HEK293 (cell line): ENCODE measurements at regions not wholly inside any gene's neighbourhood (a gene's known extent, or its start where the extent isn't known, plus 50 kb on each side); places are given as distances from the start of the nearest gene placed in this dataset.

Experiments used
- CTCF ChIA-PET: fragments of 350-600 bp; formaldehyde crosslinking; extraction: SDS; loops from one replicate; lab custom pipeline; 2021; ENCODE audit warnings: antibody characterized with exemption; lab: Yijun Ruan, JAX
- POLR2A ChIA-PET: fragments of 300-600 bp; formaldehyde crosslinking; extraction: SDS; loops from one replicate; lab custom pipeline; 2020; ENCODE audit warnings: antibody characterized with exemption, inconsistent platforms; lab: Yijun Ruan, JAX
- H3K27ac ChIP-seq: fragments of 200-500 bp; sonication (Bioruptor generic); 2 replicates; pipeline ENCODE4 v1.5.1; 2014; ENCODE audit warnings: low read depth, low read length, control low read depth, inconsistent platforms; ENCODE audit errors: extremely low read depth
- H3K36me3 ChIP-seq, 2 experiments: fragments of 200-500 bp in 1 of 2; sonication (Bioruptor generic) in 1 of 2; 1 replicate in 1 of 2; 2 replicates in 1 of 2; pipeline ENCODE4 v1.5.1; 2014 to 2017; ENCODE audit warnings: inconsistent platforms in 2 of 2, low read length in 2 of 2; ENCODE audit not compliant: control insufficient read depth in 2 of 2, insufficient read depth in 1 of 2
- H3K4me1 ChIP-seq: fragments of 200-500 bp; sonication (Bioruptor generic); 2 replicates; pipeline ENCODE4 v1.5.1; 2014; ENCODE audit warnings: mild to moderate bottlenecking, low read length, inconsistent platforms; ENCODE audit not compliant: control insufficient read depth, insufficient read depth
- H3K4me3 ChIP-seq: 2 replicates; pipeline ENCODE4 v1.5.1; 2011; ENCODE audit warnings: low read depth, mild to moderate bottlenecking, control low read depth, low read length, moderate library complexity
- H3K9me3 ChIP-seq: fragments of 200-500 bp; sonication (Bioruptor generic); 2 replicates; pipeline ENCODE4 v1.5.1; 2014; ENCODE audit warnings: low read depth, low read length, inconsistent platforms; ENCODE audit not compliant: control insufficient read depth, insufficient read depth
- SP3 ChIP-seq: fragments of 450-650 bp; formaldehyde crosslinking; IDR thresholded peaks from 2 replicates; pipeline ENCODE4 v1.5.1; 2016; ENCODE audit warnings: missing biosample characterization, missing genetic modification characterization
- ZNF23 ChIP-seq: fragments of 450-650 bp; formaldehyde crosslinking; IDR thresholded peaks from 2 replicates; pipeline ENCODE4 v1.5.1; 2016; ENCODE audit warnings: missing biosample characterization, missing genetic modification characterization, borderline replicate concordance
- ZNF292 ChIP-seq: fragments of 450-650 bp; formaldehyde crosslinking; IDR thresholded peaks from 2 replicates; pipeline ENCODE4 v1.5.1; 2016; ENCODE audit warnings: low read depth, missing biosample characterization, missing genetic modification characterization, borderline replicate concordance
- ZNF311 ChIP-seq: fragments of 450-650 bp; formaldehyde crosslinking; IDR thresholded peaks from 2 replicates; pipeline ENCODE4 v1.5.1; 2017; ENCODE audit warnings: missing biosample characterization, missing genetic modification characterization, borderline replicate concordance
- ZNF324 ChIP-seq: fragments of 450-650 bp; formaldehyde crosslinking; IDR thresholded peaks from 2 replicates; pipeline ENCODE4 v1.5.1; 2016; ENCODE audit warnings: missing biosample characterization, missing genetic modification characterization
- ZNF391 ChIP-seq: fragments of 450-650 bp; formaldehyde crosslinking; IDR thresholded peaks from 2 replicates; pipeline ENCODE4 v1.5.1; 2016; ENCODE audit warnings: low read depth, missing biosample characterization, missing genetic modification characterization, borderline replicate concordance
- ZNF514 ChIP-seq: fragments of 450-650 bp; formaldehyde crosslinking; IDR thresholded peaks from 2 replicates; pipeline ENCODE4 v1.5.1; 2016; ENCODE audit warnings: missing biosample characterization, missing genetic modification characterization
- ZNF571 ChIP-seq: fragments of 450-650 bp; formaldehyde crosslinking; IDR thresholded peaks from 2 replicates; pipeline ENCODE4 v1.5.0; 2017; ENCODE audit warnings: missing biosample characterization, missing genetic modification characterization
- ZNF596 ChIP-seq: fragments of 450-650 bp; IDR thresholded peaks from 2 replicates; pipeline ENCODE4 v1.5.0; 2018; ENCODE audit warnings: missing biosample characterization, mild to moderate bottlenecking, missing genetic modification characterization, moderate library complexity
- ZNF610 ChIP-seq: fragments of 450-650 bp; formaldehyde crosslinking; IDR thresholded peaks from 2 replicates; pipeline ENCODE4 v1.5.1; 2016; ENCODE audit warnings: missing biosample characterization, missing genetic modification characterization, borderline replicate concordance
- ZNF623 ChIP-seq: fragments of 450-650 bp; formaldehyde crosslinking; IDR thresholded peaks from 2 replicates; pipeline ENCODE4 v1.5.1; 2016; ENCODE audit warnings: missing biosample characterization, missing genetic modification characterization
- ZNF658 ChIP-seq: fragments of 450-650 bp; formaldehyde crosslinking; IDR thresholded peaks from 2 replicates; pipeline ENCODE4; 2016; ENCODE audit warnings: missing biosample characterization, missing genetic modification characterization
- ZNF670 ChIP-seq: fragments of 450-650 bp; formaldehyde crosslinking; IDR thresholded peaks from 2 replicates; pipeline ENCODE4 v1.5.1; 2016; ENCODE audit warnings: missing biosample characterization, missing genetic modification characterization, low read depth
- ZNF776 ChIP-seq: fragments of 450-650 bp; formaldehyde crosslinking; IDR thresholded peaks from 2 replicates; pipeline ENCODE4 v1.5.0; 2017; ENCODE audit warnings: missing biosample characterization, missing genetic modification characterization, borderline replicate concordance
- ZSCAN16 ChIP-seq: fragments of 450-650 bp; formaldehyde crosslinking; IDR thresholded peaks from 2 replicates; pipeline ENCODE4 v1.5.1; 2016; ENCODE audit warnings: missing biosample characterization, missing genetic modification characterization
- TF ChIP-seq, protein P1 (sequence below): fragments of 450-650 bp; formaldehyde crosslinking; IDR thresholded peaks from 2 replicates; pipeline ENCODE4 v1.5.1; 2017; ENCODE audit warnings: missing biosample characterization, missing genetic modification characterization
- TF ChIP-seq, protein P2 (sequence below): fragments of 450-650 bp; formaldehyde crosslinking; IDR thresholded peaks from 2 replicates; pipeline ENCODE4; 2016; ENCODE audit warnings: missing biosample characterization, missing genetic modification characterization
- TF ChIP-seq, protein P3 (sequence below): fragments of 450-650 bp; formaldehyde crosslinking; IDR thresholded peaks from 2 replicates; pipeline ENCODE4 v1.5.1; 2017; ENCODE audit warnings: missing biosample characterization, missing genetic modification characterization
- TF ChIP-seq, protein P4 (sequence below): fragments of 450-650 bp; formaldehyde crosslinking; IDR thresholded peaks from 2 replicates; pipeline ENCODE4 v1.5.1; 2016; ENCODE audit warnings: missing biosample characterization, missing genetic modification characterization, borderline replicate concordance
- TF ChIP-seq, protein P5 (sequence below): fragments of 450-650 bp; formaldehyde crosslinking; IDR thresholded peaks from 2 replicates; pipeline ENCODE4 v1.5.1; 2016; ENCODE audit warnings: missing biosample characterization, missing genetic modification characterization

DNA sequence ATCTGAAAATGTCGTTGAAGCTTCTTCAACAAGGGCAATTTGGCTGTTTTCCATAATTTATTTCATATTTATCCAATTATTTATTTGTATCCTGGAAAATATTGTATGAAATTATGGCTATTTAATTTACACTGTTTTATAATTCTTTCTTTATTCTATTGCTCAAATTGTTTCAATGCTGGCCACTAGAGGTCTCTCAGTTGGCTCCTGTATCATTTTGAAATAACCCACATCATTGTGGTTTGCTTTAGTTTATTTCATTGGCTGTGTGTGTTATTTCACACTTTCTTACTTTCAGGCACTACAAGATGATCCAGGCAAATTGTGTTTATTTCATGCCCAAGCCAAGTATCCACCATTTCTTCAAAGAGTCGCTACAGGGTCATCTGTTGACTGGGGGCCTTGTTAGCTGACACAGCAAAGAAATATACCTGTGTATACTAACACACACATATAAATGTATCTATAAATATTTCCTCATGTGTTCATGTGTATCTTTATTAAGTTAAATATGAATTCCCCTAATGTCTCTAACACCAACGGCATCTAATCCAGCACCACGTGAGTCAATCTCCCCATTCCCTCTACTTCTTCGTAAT, 86.2 kb downstream of the NPAP1 start (continued):
- no peak for TF ChIP-seq ZNF610 (tag by site-specific recombination)
- no peak for TF ChIP-seq ZNF596 (tag by site-specific recombination)
- TF ChIP-seq, protein P1, sequence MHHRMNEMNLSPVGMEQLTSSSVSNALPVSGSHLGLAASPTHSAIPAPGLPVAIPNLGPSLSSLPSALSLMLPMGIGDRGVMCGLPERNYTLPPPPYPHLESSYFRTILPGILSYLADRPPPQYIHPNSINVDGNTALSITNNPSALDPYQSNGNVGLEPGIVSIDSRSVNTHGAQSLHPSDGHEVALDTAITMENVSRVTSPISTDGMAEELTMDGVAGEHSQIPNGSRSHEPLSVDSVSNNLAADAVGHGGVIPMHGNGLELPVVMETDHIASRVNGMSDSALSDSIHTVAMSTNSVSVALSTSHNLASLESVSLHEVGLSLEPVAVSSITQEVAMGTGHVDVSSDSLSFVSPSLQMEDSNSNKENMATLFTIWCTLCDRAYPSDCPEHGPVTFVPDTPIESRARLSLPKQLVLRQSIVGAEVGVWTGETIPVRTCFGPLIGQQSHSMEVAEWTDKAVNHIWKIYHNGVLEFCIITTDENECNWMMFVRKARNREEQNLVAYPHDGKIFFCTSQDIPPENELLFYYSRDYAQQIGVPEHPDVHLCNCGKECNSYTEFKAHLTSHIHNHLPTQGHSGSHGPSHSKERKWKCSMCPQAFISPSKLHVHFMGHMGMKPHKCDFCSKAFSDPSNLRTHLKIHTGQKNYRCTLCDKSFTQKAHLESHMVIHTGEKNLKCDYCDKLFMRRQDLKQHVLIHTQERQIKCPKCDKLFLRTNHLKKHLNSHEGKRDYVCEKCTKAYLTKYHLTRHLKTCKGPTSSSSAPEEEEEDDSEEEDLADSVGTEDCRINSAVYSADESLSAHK (tag by site-specific recombination): no peak
- TF ChIP-seq, all 188 proteins: peak for 0

DNA sequence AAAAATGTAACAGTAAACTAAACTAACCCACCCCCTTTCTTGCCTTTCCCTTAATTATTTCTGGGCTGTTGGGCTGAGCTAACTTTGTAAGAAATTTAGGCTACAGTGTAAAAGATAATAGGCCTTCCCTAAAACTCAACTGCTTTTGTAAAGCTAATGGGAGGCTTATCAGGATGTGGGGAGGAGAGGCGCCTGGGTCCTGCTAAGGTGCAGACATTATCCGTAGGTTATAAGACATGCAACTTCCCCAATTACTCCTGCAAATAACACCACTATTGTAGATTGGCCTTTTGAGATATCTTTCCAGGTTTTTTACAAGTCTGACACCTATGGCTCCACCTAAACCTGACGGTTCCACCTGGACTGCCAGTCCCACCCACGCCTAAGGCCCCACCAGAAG, 88.3 kb downstream of the NPAP1 start:
- H3K4me1 ChIP-seq: no peaks in the 10 kb centered on the region
- ChIA-PET POLR2A (no interaction called here), CTCF (no interaction called here)
- no peaks in the 10 kb centered on the region for H3K9me3 ChIP-seq
- no peak overlapping the region for H3K4me3 ChIP-seq
- TF ChIP-seq ZNF324 (tag by site-specific recombination) (no peak), ZNF623 (no peak), ZNF571 (tag by site-specific recombination) (no peak), ZNF292 (tag by site-specific recombination) (no peak), ZNF670 (tag by site-specific recombination) (no peak), ZNF311 (tag by site-specific recombination) (no peak), ZNF776 (tag by site-specific recombination) (no peak), ZNF23 (tag by site-specific recombination) (no peak), ZNF658 (no peak), ZSCAN16 (tag by site-specific recombination) (no peak), SP3 (tag by site-specific recombination) (no peak), ZNF514 (no peak), ZNF391 (tag by site-specific recombination) (no peak)
- TF ChIP-seq, protein P2, sequence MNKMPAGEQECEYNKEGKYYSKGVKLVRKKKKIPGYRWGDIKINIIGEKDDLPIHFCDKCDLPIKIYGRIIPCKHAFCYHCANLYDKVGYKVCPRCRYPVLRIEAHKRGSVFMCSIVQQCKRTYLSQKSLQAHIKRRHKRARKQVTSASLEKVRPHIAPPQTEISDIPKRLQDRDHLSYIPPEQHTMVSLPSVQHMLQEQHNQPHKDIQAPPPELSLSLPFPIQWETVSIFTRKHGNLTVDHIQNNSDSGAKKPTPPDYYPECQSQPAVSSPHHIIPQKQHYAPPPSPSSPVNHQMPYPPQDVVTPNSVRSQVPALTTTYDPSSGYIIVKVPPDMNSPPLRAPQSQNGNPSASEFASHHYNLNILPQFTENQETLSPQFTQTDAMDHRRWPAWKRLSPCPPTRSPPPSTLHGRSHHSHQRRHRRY (tag by site-specific recombination): no peak
- TF ChIP-seq, protein P3, sequence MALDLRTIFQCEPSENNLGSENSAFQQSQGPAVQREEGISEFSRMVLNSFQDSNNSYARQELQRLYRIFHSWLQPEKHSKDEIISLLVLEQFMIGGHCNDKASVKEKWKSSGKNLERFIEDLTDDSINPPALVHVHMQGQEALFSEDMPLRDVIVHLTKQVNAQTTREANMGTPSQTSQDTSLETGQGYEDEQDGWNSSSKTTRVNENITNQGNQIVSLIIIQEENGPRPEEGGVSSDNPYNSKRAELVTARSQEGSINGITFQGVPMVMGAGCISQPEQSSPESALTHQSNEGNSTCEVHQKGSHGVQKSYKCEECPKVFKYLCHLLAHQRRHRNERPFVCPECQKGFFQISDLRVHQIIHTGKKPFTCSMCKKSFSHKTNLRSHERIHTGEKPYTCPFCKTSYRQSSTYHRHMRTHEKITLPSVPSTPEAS (tag by site-specific recombination): no peak
- TF ChIP-seq, protein P4, sequence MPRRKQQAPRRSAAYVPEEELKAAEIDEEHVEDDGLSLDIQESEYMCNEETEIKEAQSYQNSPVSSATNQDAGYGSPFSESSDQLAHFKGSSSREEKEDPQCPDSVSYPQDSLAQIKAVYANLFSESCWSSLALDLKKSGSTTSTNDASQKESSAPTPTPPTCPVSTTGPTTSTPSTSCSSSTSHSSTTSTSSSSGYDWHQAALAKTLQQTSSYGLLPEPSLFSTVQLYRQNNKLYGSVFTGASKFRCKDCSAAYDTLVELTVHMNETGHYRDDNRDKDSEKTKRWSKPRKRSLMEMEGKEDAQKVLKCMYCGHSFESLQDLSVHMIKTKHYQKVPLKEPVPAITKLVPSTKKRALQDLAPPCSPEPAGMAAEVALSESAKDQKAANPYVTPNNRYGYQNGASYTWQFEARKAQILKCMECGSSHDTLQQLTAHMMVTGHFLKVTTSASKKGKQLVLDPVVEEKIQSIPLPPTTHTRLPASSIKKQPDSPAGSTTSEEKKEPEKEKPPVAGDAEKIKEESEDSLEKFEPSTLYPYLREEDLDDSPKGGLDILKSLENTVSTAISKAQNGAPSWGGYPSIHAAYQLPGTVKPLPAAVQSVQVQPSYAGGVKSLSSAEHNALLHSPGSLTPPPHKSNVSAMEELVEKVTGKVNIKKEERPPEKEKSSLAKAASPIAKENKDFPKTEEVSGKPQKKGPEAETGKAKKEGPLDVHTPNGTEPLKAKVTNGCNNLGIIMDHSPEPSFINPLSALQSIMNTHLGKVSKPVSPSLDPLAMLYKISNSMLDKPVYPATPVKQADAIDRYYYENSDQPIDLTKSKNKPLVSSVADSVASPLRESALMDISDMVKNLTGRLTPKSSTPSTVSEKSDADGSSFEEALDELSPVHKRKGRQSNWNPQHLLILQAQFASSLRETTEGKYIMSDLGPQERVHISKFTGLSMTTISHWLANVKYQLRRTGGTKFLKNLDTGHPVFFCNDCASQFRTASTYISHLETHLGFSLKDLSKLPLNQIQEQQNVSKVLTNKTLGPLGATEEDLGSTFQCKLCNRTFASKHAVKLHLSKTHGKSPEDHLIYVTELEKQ (tag by site-specific recombination): no peak
- TF ChIP-seq, protein P5, sequence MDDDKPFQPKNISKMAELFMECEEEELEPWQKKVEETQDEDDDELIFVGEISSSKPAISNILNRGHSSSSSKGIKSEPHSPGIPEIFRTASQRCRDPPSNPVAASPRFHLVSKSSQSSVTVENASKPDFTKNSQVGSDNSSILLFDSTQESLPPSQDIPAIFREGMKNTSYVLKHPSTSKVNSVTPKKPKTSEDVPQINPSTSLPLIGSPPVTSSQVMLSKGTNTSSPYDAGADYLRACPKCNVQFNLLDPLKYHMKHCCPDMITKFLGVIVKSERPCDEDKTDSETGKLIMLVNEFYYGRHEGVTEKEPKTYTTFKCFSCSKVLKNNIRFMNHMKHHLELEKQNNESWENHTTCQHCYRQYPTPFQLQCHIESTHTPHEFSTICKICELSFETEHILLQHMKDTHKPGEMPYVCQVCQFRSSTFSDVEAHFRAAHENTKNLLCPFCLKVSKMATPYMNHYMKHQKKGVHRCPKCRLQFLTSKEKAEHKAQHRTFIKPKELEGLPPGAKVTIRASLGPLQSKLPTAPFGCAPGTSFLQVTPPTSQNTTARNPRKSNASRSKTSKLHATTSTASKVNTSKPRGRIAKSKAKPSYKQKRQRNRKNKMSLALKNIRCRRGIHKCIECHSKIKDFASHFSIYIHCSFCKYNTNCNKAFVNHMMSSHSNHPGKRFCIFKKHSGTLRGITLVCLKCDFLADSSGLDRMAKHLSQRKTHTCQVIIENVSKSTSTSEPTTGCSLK (tag by site-specific recombination): no peak
- H3K36me3 ChIP-seq: no peaks in the 10 kb centered on the region
- H3K27ac ChIP-seq: no peak overlapping the region
